Left lung (tissue), 4 donors: ENCODE measurements at regions not wholly inside any gene's neighbourhood (a gene's known extent, or its start where the extent isn't known, plus 50 kb on each side); places are given as distances from the start of the nearest gene placed in this dataset.
A peak's percentile ranks its signal among the peaks of the same experiment; 100 is the strongest.

Experiments
- ATAC-seq: fragments of 200-7000 bp; cut with Tn5 transposase; one replicate; pipeline ENCODE4 v1.9.1; 2020; ENCODE audit warnings: moderate library complexity
- DNase-seq, 4 donors: peaks; one replicate each; pipeline ENCODE4 v3.0.0-alpha.2; 2013 to 2020
- H3K27ac ChIP-seq, 2 donors: fragments of 200-600 bp; sonication (generic) in 1 of 2; one replicate each; pipeline versions ENCODE4 v1.5.0 to v1.8.0; 2020 to 2021
- H3K27me3 ChIP-seq, 2 donors: fragments of 200-600 bp; sonication (generic) in 1 of 2; one replicate each; pipeline versions ENCODE4 v1.5.0 to v1.8.0; 2020 to 2021
- H3K36me3 ChIP-seq, 2 donors: fragments of 200-600 bp; sonication (generic) in 1 of 2; one replicate each; pipeline versions ENCODE4 v1.5.0 to v1.8.0; 2020 to 2021
- H3K4me1 ChIP-seq, 2 donors: fragments of 200-600 bp; one replicate each; pipeline ENCODE4 v1.8.0; 2021
- H3K4me3 ChIP-seq, 2 donors: fragments of 200-600 bp; sonication (generic) in 1 of 2; one replicate each; pipeline versions ENCODE4 v1.5.0 to v1.8.0; 2020 to 2021; ENCODE audit warnings: mild to moderate bottlenecking in 1 of 2
- H3K9me3 ChIP-seq, 2 donors: fragments of 200-600 bp; sonication (generic) in 1 of 2; one replicate each; pipeline versions ENCODE4 v1.5.0 to v1.8.0; 2020 to 2021
- intact Hi-C, 2 donors: fragments of 100-400 bp; cut with DNase I; formaldehyde crosslinking; loops; one replicate each; pipeline versions ENCODE4 v1.11.2 to v1.14.2; 2022
- TF ChIP-seq, protein P1 (sequence below), 2 donors: fragments of 200-600 bp; sonication (generic) in 1 of 2; IDR thresholded peaks; one replicate each; pipeline versions ENCODE4 v1.5.0 to v1.8.0; 2021; ENCODE audit warnings: antibody characterized with exemption in 2 of 2
- donor health status: DM: no; HTN: yes; CAD: no.
- donor health status: DM: no; HTN: no; CAD: no.

GRCh38 chr2:18176679-18177215 lies 298.3 kb downstream of the KCNS3 start:
- intact Hi-C loops = loop anchor here in 1 of 2 donors (10.0 kb wide), 1 partner anchor 322 kb away; no protein-coding TSS in a partner anchor
- no peak overlapping the region for H3K27ac ChIP-seq
- no peaks in the 10 kb centered on the region for H3K9me3 ChIP-seq
- H3K4me3 ChIP-seq = no peak overlapping the region
- H3K27me3 ChIP-seq = no peaks in the 10 kb centered on the region
- no peaks in the 10 kb centered on the region for H3K36me3 ChIP-seq
- TF ChIP-seq, protein P1, sequence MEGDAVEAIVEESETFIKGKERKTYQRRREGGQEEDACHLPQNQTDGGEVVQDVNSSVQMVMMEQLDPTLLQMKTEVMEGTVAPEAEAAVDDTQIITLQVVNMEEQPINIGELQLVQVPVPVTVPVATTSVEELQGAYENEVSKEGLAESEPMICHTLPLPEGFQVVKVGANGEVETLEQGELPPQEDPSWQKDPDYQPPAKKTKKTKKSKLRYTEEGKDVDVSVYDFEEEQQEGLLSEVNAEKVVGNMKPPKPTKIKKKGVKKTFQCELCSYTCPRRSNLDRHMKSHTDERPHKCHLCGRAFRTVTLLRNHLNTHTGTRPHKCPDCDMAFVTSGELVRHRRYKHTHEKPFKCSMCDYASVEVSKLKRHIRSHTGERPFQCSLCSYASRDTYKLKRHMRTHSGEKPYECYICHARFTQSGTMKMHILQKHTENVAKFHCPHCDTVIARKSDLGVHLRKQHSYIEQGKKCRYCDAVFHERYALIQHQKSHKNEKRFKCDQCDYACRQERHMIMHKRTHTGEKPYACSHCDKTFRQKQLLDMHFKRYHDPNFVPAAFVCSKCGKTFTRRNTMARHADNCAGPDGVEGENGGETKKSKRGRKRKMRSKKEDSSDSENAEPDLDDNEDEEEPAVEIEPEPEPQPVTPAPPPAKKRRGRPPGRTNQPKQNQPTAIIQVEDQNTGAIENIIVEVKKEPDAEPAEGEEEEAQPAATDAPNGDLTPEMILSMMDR (IDR thresholded peaks at IDR 0.05) = no peak
- peaks cover 0 to 8% of the 10 kb centered on the region in 2 donors for H3K4me1 ChIP-seq
- ATAC-seq (no peak), DNase-seq (no peak)

GRCh38 chr2:18172607-18173006 lies 294.1 kb downstream of the KCNS3 start:
- ATAC-seq (no peak), DNase-seq (no peak)
- Histone ChIP-seq H3K4me3 (no peak overlapping the region), H3K9me3 (no peaks in the 10 kb centered on the region), H3K36me3 (no peaks in the 10 kb centered on the region), H3K27ac (no peak overlapping the region), H3K4me1 (peaks cover 0 to 16% of the 10 kb centered on the region in 2 donors), H3K27me3 (no peaks in the 10 kb centered on the region)
- intact Hi-C loops = loop anchor here in 1 of 2 donors (10.0 kb wide), 1 partner anchor 318 kb away; no protein-coding TSS in a partner anchor
- TF ChIP-seq, protein P1 (IDR thresholded peaks at IDR 0.05) = no peak

- TF ChIP-seq, protein P1 (IDR thresholded peaks at IDR 0.05) = no peak
- DNase-seq (peak in 1 of 4 donors; percentile 48), ATAC-seq (peak; percentile 76)
- H3K36me3 ChIP-seq = no peaks in the 10 kb centered on the region
- H3K4me1 ChIP-seq = peaks cover 0 to 16% of the 10 kb centered on the region in 2 donors
- no peaks in the 10 kb centered on the region for H3K27me3 ChIP-seq
- H3K4me3 ChIP-seq = no peak overlapping the region
- H3K27ac ChIP-seq = peak overlapping the region; percentile 22 to 30
- no peaks in the 10 kb centered on the region for H3K9me3 ChIP-seq
- intact Hi-C loops = loop anchor here in 1 of 2 donors (10.0 kb wide), 1 partner anchor 317 kb away; no protein-coding TSS in a partner anchor
Measured at GRCh38 chr2:18171191-18172139, 293.0 kb downstream of the KCNS3 start.

DNA sequence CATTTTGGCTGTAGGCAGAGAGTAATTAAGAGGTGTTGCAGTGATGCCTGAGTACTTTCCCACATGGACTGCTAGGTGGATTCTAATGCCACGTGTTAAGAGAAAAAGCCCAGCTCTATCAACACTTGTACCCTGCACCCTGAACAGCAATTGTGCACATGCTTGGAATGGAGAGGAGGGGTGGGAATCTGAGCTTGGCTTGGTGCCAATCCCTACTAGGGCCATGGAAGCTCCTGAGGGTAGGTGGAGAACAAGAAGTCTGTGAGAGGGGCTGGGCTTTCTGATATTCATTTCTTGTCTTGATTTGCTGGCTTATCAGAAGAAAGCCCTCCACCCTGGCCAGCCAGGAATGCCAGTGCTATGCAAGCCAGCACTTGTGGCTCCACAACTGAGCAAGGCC lies 292.2 kb downstream of the KCNS3 start:
- TF ChIP-seq, protein P1 (IDR thresholded peaks at IDR 0.05) = no peak
- Histone ChIP-seq H3K9me3 (no peaks in the 10 kb centered on the region), H3K4me1 (peaks cover 0 to 16% of the 10 kb centered on the region in 2 donors), H3K36me3 (no peaks in the 10 kb centered on the region), H3K27me3 (no peaks in the 10 kb centered on the region), H3K27ac (peak overlapping the region; percentile 22 to 30), H3K4me3 (no peak overlapping the region)
- intact Hi-C loops = loop anchor here in 1 of 2 donors (10.0 kb wide), 1 partner anchor 316 kb away; no protein-coding TSS in a partner anchor
- no peak for DNase-seq
- ATAC-seq = peak; percentile 10

GRCh38 chr2:18169893-18170175 lies 291.4 kb downstream of the KCNS3 start:
- H3K4me1 ChIP-seq = peaks cover 0 to 16% of the 10 kb centered on the region in 2 donors
- H3K27ac ChIP-seq = no peak overlapping the region
- no peaks in the 10 kb centered on the region for H3K9me3 ChIP-seq
- no peak overlapping the region for H3K4me3 ChIP-seq
- ATAC-seq = no peak
- TF ChIP-seq, protein P1 (IDR thresholded peaks at IDR 0.05) = no peak
- intact Hi-C loops = loop anchor here in 1 of 2 donors (10.0 kb wide), 1 partner anchor 315 kb away; no protein-coding TSS in a partner anchor
- no peak for DNase-seq
- no peaks in the 10 kb centered on the region for H3K27me3 ChIP-seq
- H3K36me3 ChIP-seq = no peaks in the 10 kb centered on the region
